ENCODE measurements at regions not wholly inside any gene's neighbourhood (a gene's known extent, or its start where the extent isn't known, plus 50 kb on each side); places are given as distances from the start of the nearest gene placed in this dataset.

- no peak overlapping the region for H3K4me3 ChIP-seq (ENCODE audit: low read depth, low read length)
- no peak for TF ChIP-seq CTCF (IDR thresholded peaks at IDR 0.05; ENCODE audit: borderline replicate concordance, insufficient read depth, low read depth, low read length)
Measured at GRCh38 chr10:105540381-105540780, 899.3 kb downstream of the SORCS3 start.

GRCh38 chr10:105538874-105539273 is 897.8 kb downstream of the SORCS3 start:
- TF ChIP-seq CTCF (IDR thresholded peaks at IDR 0.05; ENCODE audit: borderline replicate concordance, insufficient read depth, low read depth, low read length) = no peak
- H3K4me3 ChIP-seq (ENCODE audit: low read depth, low read length) = no peak overlapping the region

GRCh38 chr10:105535478-105535877 is 894.4 kb downstream of the SORCS3 start:
- no peak overlapping the region for H3K4me3 ChIP-seq (ENCODE audit: low read depth, low read length)
- TF ChIP-seq CTCF (IDR thresholded peaks at IDR 0.05; ENCODE audit: borderline replicate concordance, insufficient read depth, low read depth, low read length) = no peak

GRCh38 chr10:105534086-105534485 is 893.0 kb downstream of the SORCS3 start:
- H3K4me3 ChIP-seq (ENCODE audit: low read depth, low read length) = no peak overlapping the region
- TF ChIP-seq CTCF (IDR thresholded peaks at IDR 0.05; ENCODE audit: borderline replicate concordance, insufficient read depth, low read depth, low read length) = no peak

GRCh38 chr10:105516511-105516910 is 875.4 kb downstream of the SORCS3 start:
- no peak for TF ChIP-seq CTCF (IDR thresholded peaks at IDR 0.05; ENCODE audit: borderline replicate concordance, insufficient read depth, low read depth, low read length)

GRCh38 chr10:105514106-105514505 is 873.0 kb downstream of the SORCS3 start:
- TF ChIP-seq CTCF (IDR thresholded peaks at IDR 0.05; ENCODE audit: borderline replicate concordance, insufficient read depth, low read depth, low read length) = no peak

More at GRCh38 chr10:105516511-105516910, 875.4 kb downstream of the SORCS3 start:
- no peak overlapping the region for H3K4me3 ChIP-seq (ENCODE audit: low read depth, low read length)

GRCh38 chr10:105509517-105509916 is 868.4 kb downstream of the SORCS3 start:
- H3K4me3 ChIP-seq (ENCODE audit: low read depth, low read length) = no peak overlapping the region
- TF ChIP-seq CTCF (IDR thresholded peaks at IDR 0.05; ENCODE audit: borderline replicate concordance, insufficient read depth, low read depth, low read length) = no peak

More at GRCh38 chr10:105514106-105514505, 873.0 kb downstream of the SORCS3 start:
- H3K4me3 ChIP-seq (ENCODE audit: low read depth, low read length) = no peak overlapping the region

All from GM12875 (cell line).